HG02884 (cell line): ENCODE measurements at regions not wholly inside any gene's neighbourhood (a gene's known extent, or its start where the extent isn't known, plus 50 kb on each side); places are given as distances from the start of the nearest gene placed in this dataset.
"Not testable (repeated sequence)": the region's sequence is repeated elsewhere in the genome, so short reads cannot be mapped to it uniquely, and the experiment has no call there.

Experiments
- ATAC-seq: cut with Tn5 transposase; IDR thresholded peaks from one replicate; pipeline ENCODE4 v1.9.1; 2021; ENCODE audit warnings: mild to moderate bottlenecking, moderate library complexity; ENCODE audit not compliant: unreplicated experiment

DNA sequence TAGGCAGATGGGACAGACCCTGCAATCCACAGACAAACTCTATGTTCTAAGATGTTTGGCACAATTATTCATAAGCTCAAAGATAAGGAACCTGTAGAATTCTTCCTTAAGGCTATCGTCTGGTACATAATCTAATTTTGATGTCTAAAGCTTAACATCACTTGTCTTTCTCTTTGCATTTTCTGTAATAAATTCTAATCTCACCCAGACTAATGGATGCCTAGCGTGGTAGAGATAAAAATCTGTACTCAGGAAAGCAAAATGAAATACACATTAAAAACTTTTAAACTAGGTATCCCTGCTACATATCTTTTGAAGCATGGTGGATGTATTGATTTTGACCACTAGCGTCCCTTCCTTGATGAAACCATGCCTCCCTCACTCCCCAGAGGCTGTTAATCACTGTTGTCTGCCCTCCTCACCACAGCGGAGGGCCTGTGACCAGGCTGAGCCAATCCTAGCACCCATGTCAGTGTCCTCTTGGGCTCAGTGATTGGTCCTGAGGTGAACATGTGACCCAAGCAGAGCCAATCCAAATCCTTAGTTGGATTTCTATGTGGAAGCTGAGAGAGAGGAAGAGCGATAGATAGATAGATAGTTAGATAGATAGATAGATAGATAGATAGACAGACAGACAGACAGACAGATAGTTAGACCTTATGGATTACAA lies 82.2 kb upstream of the GRK3 start:
- ATAC-seq: no peak

GRCh38 chr22:25482868-25483639 lies 81.4 kb upstream of the GRK3 start:
- no peak for ATAC-seq

DNA sequence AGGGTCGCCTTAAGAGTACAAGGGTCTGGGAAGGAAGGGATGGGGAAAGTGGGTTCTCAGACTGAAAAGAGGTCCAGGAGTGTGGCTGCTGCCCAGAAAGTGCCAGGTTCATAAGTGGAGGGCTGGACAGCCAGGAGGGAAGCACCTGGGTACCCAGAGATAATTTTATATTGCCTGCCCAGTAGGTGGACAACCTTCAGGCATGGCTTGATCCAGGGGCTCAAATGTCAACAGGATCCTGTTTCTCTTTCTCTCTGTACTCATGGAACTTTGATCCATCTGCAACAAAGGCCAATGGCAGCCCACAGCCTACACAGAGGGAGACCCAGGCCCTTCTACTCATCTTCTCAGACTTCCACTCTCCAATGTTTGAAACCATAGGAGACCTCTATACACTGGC lies 80.5 kb upstream of the GRK3 start:
- ATAC-seq: no peak

GRCh38 chr22:25484521-25485315 lies 79.8 kb upstream of the GRK3 start:
- ATAC-seq: no peak

- no peak for ATAC-seq
Observed at GRCh38 chr22:25485626-25486545, 78.6 kb upstream of the GRK3 start.

- ATAC-seq: no peak
Observed at GRCh38 chr22:25487508-25487907, 77.0 kb upstream of the GRK3 start.

GRCh38 chr22:25488244-25489020 lies 76.0 kb upstream of the GRK3 start:
- ATAC-seq: no peak

DNA sequence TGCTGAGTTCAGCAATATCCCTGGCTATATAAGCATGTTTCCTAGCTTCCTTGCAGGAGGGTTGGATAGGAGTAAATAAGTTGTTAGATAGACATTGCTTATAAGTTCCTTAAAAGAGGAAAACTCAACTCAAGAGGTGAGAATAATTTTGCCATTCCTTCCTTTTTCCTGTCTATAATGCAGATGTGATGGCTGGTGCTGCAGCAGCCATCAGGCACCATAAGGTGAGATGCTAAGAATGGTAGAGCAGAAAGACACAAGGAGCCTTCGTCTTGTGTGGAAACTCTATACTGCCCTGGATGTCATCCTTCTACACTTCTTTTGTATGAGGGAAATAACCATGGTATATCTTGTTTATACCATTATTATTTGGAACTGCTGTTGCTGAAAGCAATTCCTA lies 74.5 kb upstream of the GRK3 start:
- ATAC-seq: no peak

DNA sequence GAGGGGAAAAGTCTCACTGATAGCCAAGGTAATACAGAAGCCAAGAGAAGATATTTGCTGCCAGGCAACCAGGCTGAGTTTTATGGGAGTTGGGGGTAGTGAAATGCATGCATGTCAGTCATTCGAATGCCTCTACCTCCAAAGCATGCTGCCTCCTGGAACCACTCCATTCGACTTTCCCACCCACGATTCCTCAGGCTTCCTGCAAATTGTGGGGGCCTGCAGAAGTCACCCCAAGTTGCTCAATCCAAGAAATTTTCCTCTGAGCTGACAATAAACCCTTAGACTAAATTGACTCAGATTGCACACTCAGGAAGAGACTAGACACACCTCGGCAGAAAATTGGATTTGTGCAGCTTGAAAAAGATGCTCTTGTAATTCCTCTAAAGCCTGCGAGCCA lies 73.6 kb upstream of the GRK3 start:
- no peak for ATAC-seq

DNA sequence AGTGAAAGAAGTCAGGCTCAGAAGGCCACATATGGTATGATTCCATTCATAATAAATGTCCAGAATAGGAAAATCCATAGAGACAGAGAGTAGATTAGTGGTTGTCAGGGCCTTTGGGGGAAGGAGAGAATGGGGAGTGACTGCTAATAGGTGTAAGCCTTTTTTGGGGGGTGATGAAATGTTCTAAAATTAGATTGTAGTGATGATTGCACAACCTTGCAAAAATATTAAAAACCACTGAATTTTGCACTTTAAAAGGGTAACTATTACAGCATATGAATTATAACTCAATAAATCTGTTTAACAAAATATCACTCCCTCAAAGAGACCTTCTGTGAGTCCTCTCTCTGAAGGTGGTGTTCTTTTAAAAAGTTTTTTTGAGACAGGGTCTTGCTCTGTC lies 72.3 kb upstream of the GRK3 start:
- no peak for ATAC-seq

DNA sequence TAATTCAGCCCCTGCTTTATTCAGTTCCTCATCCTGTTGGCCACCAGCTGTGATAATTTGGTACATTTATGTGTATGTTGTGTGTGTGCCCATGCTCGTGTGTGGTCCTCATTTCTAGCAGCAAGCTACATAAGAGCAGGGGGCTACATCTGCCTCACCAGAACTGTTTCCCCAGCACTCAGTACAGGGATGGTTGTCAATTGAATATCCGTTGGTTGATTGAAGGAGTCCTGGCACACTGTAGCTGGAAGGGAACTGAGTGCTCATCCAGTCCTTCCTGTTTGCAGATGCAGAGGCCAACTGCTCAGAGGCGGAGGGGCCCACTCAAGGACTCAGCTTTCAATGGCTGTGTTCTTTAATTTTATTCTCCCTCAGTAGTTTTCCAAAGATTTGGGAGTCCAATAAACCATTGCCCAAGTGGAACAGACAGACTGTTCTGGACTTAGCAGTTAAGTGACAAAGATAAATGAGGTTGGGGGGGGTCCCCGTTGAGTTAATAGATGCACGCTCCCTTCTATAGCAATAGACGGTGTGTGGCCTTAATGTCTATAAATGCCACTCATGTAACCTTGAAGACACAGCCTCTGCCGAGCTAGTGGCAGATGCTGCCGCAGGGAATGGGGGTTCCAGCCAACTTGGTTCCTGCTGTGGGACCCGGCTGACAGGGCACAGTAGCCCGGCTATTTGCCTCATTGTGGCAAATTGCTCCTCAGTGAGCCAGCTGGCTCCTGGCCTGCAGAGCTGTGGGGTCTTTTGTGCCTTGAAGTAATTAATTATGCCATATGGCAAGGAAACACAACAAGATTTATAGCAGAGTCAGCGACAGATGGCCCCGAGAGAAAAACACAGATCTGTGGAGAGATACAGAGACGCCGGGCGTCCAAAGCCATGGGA lies 71.4 kb upstream of the GRK3 start:
- no peak for ATAC-seq

GRCh38 chr22:25493794-25494193 lies 70.7 kb upstream of the GRK3 start:
- no peak for ATAC-seq

- ATAC-seq: no peak
Observed at GRCh38 chr22:25494774-25495173, 69.7 kb upstream of the GRK3 start.

- ATAC-seq: no peak
Observed at GRCh38 chr22:25495285-25495684, 69.2 kb upstream of the GRK3 start.

- ATAC-seq: no peak
Observed at GRCh38 chr22:25496396-25497064, 67.9 kb upstream of the GRK3 start.

GRCh38 chr22:25497181-25497641 lies 67.3 kb upstream of the GRK3 start:
- no peak for ATAC-seq

DNA sequence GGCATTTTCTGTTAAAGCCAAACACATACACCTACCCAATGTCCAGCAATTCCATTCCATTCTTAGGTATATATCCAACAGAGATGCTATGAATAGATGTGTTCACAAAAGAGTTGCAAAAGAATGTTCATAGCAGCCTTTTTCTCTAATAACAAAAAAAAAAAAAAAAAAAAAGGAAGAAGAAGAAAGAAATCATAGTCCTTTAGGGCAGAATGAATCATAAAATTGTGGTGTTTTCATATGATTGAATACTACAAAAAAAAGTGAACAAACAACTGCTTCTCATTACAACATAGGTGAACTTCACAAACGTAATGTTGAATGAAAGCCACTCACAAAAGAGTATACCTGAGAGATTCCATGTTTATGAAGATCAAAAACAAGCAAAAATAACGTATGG lies 66.8 kb upstream of the GRK3 start:
- ATAC-seq: no peak

DNA sequence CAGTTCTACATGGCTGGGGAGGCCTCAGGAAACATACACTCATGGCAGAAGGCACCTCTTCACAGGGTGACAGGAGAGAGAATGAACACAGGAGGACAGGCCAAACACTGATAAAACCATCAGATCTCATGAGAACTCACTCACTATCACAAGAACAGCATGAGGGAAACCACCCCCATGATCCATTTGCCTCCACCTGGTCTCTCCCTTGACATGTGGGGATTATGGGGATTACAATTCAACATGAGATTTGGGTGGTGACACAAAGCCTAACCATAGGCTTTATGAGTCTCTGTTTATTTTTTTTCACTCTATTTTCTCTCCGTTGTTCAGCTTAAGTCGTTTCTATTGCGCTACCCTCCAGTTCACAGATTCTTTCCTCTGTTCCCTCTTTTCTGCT lies 63.8 kb upstream of the GRK3 start:
- ATAC-seq: not testable (repeated sequence)
